ENCODE measurements at regions not wholly inside any gene's neighbourhood (a gene's known extent, or its start where the extent isn't known, plus 50 kb on each side); places are given as distances from the start of the nearest gene placed in this dataset.

- Histone ChIP-seq H3K36me3 (no peaks in the 10 kb centered on the region), H3K27me3 (no peaks in the 10 kb centered on the region), H3K4me3 (ENCODE audit: low read depth, low read length) (peak overlapping the region; percentile 31), H3K9me3 (no peaks in the 10 kb centered on the region), H3K4me1 (peaks cover 7% of the 10 kb centered on the region; the same call in 1 of the 2 replicates)
- peak; percentile 83 for DNase-seq
- TF ChIP-seq CTCF (IDR thresholded peaks at IDR 0.05; ENCODE audit: low read depth, low read length) = peak; percentile 62
Measured at GRCh38 chrX:115892787-115893671, 277.5 kb upstream of the AGTR2 start.

GRCh38 chrX:115894087-115894486, 276.5 kb upstream of the AGTR2 start:
- no peaks in the 10 kb centered on the region for H3K36me3 ChIP-seq
- DNase-seq = peak; percentile 51
- no peaks in the 10 kb centered on the region for H3K27me3 ChIP-seq
- no peak overlapping the region; the same call in 1 of the 2 replicates for H3K4me3 ChIP-seq (ENCODE audit: low read depth, low read length)
- TF ChIP-seq CTCF (IDR thresholded peaks at IDR 0.05; ENCODE audit: low read depth, low read length) = peak; percentile 57
- no peaks in the 10 kb centered on the region for H3K9me3 ChIP-seq
- peaks cover 7% of the 10 kb centered on the region; the same call in 1 of the 2 replicates for H3K4me1 ChIP-seq

- no peak for DNase-seq
Measured at GRCh38 chrX:115895678-115896329, 274.7 kb upstream of the AGTR2 start.

GRCh38 chrX:115896362-115896761, 274.2 kb upstream of the AGTR2 start:
- no peak overlapping the region for H3K4me3 ChIP-seq (ENCODE audit: low read depth, low read length)
- peaks cover 7% of the 10 kb centered on the region; the same call in 1 of the 2 replicates for H3K4me1 ChIP-seq
- H3K27me3 ChIP-seq = no peaks in the 10 kb centered on the region
- H3K36me3 ChIP-seq = no peaks in the 10 kb centered on the region
- H3K9me3 ChIP-seq = no peaks in the 10 kb centered on the region
- DNase-seq = no peak
- no peak for TF ChIP-seq CTCF (IDR thresholded peaks at IDR 0.05; ENCODE audit: low read depth, low read length)

More at GRCh38 chrX:115895678-115896329, 274.7 kb upstream of the AGTR2 start:
- H3K27me3 ChIP-seq = no peaks in the 10 kb centered on the region
- H3K4me1 ChIP-seq = peaks cover 7% of the 10 kb centered on the region; the same call in 1 of the 2 replicates
- no peak for TF ChIP-seq CTCF (IDR thresholded peaks at IDR 0.05; ENCODE audit: low read depth, low read length)
- no peak overlapping the region for H3K4me3 ChIP-seq (ENCODE audit: low read depth, low read length)
- H3K9me3 ChIP-seq = no peaks in the 10 kb centered on the region
- no peaks in the 10 kb centered on the region for H3K36me3 ChIP-seq

GRCh38 chrX:115897956-115898355, 272.6 kb upstream of the AGTR2 start:
- Histone ChIP-seq H3K4me3 (ENCODE audit: low read depth, low read length) (no peak overlapping the region), H3K9me3 (no peaks in the 10 kb centered on the region), H3K4me1 (peaks cover 4% of the 10 kb centered on the region; the same call in 1 of the 2 replicates), H3K36me3 (no peaks in the 10 kb centered on the region), H3K27me3 (no peaks in the 10 kb centered on the region)
- no peak for TF ChIP-seq CTCF (IDR thresholded peaks at IDR 0.05; ENCODE audit: low read depth, low read length)
- DNase-seq = no peak
